HepG2 (cell line): ENCODE measurements at regions not wholly inside any gene's neighbourhood (a gene's known extent, or its start where the extent isn't known, plus 50 kb on each side); places are given as distances from the start of the nearest gene placed in this dataset.
"Not testable (repeated sequence)": the region's sequence is repeated elsewhere in the genome, so short reads cannot be mapped to it uniquely, and the experiment has no call there.

ENCODE experiments used
- ATAC-seq: fragments of 200-7000 bp; cut with Tn5 transposase; 3 replicates; pipeline ENCODE4 v1.9.1; 2020; ENCODE audit warnings: mild to moderate bottlenecking, moderate library complexity
- BruUV-seq: library from RNA; stranded (reverse); fragments of 400-500 nt; replicated peaks from 2 replicates; lab custom pipeline; 2021; lab: Mats Ljungman, UMichigan
- CTCF ChIA-PET: fragments of 300-600 bp; formaldehyde crosslinking; extraction: SDS; loops from one replicate; lab custom pipeline; 2021; ENCODE audit warnings: low total read pairs, inconsistent platforms, low intra/inter-chr PET ratio; lab: Yijun Ruan, JAX
- POLR2A ChIA-PET: fragments of 350-600 bp; sonication (Branson Sonifier 250); formaldehyde crosslinking; loops from one replicate; lab custom pipeline; 2020; ENCODE audit warnings: antibody characterized with exemption, inconsistent platforms; lab: Yijun Ruan, JAX
- DNase-seq: peaks from one replicate; pipeline ENCODE4 v3.0.0-alpha.2; 2015; ENCODE audit warnings: low spot score
- FAIRE-seq: peaks from 3 replicates; lab custom pipeline; 2011; peaks lifted over from hg19 to GRCh38; lab: Jason Lieb, UNC
- H2AFZ ChIP-seq: one replicate; pipeline ENCODE4 v1.6.1; 2011; ENCODE audit warnings: low read length, inconsistent platforms
- H3K27ac ChIP-seq: fragments of 300-600 bp; 3 replicates; pipeline ENCODE4 v1.8.0; 2011; ENCODE audit warnings: mixed run types, mild to moderate bottlenecking, mixed read lengths, low read length, inconsistent platforms; ENCODE audit not compliant: insufficient read depth; ENCODE audit errors: extremely low read length
- H3K27me3 ChIP-seq, 2 experiments: fragments of 200-600 bp in 1 of 2; 2 replicates in 1 of 2; 3 replicates in 1 of 2; pipeline versions ENCODE4 v1.6.0 to v1.8.0; 2011; ENCODE audit warnings: low read length in 2 of 2, mild to moderate bottlenecking in 2 of 2, moderate library complexity in 2 of 2, inconsistent platforms in 1 of 2; ENCODE audit not compliant: insufficient read depth in 2 of 2, control insufficient read depth in 1 of 2
- H3K36me3 ChIP-seq, 2 experiments: fragments of 200-600 bp in 1 of 2; replicated peaks in 1 of 2; 2 replicates in 1 of 2; 3 replicates in 1 of 2; pipeline versions ENCODE4 v1.5.1 to v1.8.0; 2011; ENCODE audit warnings: low read length in 2 of 2, inconsistent platforms in 1 of 2; ENCODE audit not compliant: insufficient read depth in 2 of 2, control insufficient read depth in 1 of 2
- H3K4me1 ChIP-seq: 2 replicates; pipeline ENCODE4 v1.5.1; 2012; ENCODE audit warnings: low read length, inconsistent platforms; ENCODE audit not compliant: insufficient read depth
- H3K4me2 ChIP-seq: 2 replicates; pipeline ENCODE4 v1.6.0; 2011; ENCODE audit warnings: low read depth, low read length, inconsistent platforms
- H3K4me3 ChIP-seq, 3 experiments: fragments of 200-600 bp in 1 of 3; sonication (generic), shearing (Covaris generic) in 1 of 3; replicated peaks in 1 of 3; 2 replicates each; pipeline ENCODE4 v1.5.1; 2011 to 2016; ENCODE audit warnings: low read length in 3 of 3, inconsistent platforms in 2 of 3, low read depth in 2 of 3, mild to moderate bottlenecking in 2 of 3, control low read depth in 1 of 3, mixed read lengths in 1 of 3; ENCODE audit not compliant: insufficient read depth in 1 of 3
- H3K79me2 ChIP-seq: one replicate; pipeline ENCODE4 v1.6.1; 2011; ENCODE audit warnings: low read length, inconsistent platforms; ENCODE audit not compliant: insufficient read depth
- H3K9ac ChIP-seq: 2 replicates; pipeline ENCODE4 v1.6.0; 2011; ENCODE audit warnings: mild to moderate bottlenecking, low read depth, low read length, inconsistent platforms; ENCODE audit not compliant: insufficient read depth
- H3K9me3 ChIP-seq: 2 replicates; pipeline ENCODE4 v1.5.1; 2012; ENCODE audit warnings: mild to moderate bottlenecking, low read length
- H4K20me1 ChIP-seq: 2 replicates; pipeline ENCODE4 v1.6.0; 2011; ENCODE audit warnings: inconsistent platforms, mild to moderate bottlenecking, low read length, moderate library complexity; ENCODE audit not compliant: insufficient read depth
- EEA1 ChIP-seq: sonication (generic); formaldehyde crosslinking; IDR thresholded peaks from 2 replicates; pipeline ENCODE4 v1.5.1; 2020; ENCODE audit warnings: mild to moderate bottlenecking, missing genetic modification reagents, borderline replicate concordance
- ISX ChIP-seq: sonication (generic); formaldehyde crosslinking; conservative IDR thresholded peaks from 2 replicates; pipeline ENCODE4 v1.5.0; 2020; ENCODE audit warnings: missing genetic modification reagents
- KLF12 ChIP-seq: sonication (generic); formaldehyde crosslinking; IDR thresholded peaks from 2 replicates; pipeline ENCODE4 v1.4.0; 2020; ENCODE audit warnings: missing genetic modification reagents, borderline replicate concordance
- MLLT10 ChIP-seq: sonication (generic); formaldehyde crosslinking; IDR thresholded peaks from 2 replicates; pipeline ENCODE4 v1.4.0; 2020; ENCODE audit warnings: missing genetic modification reagents
- TRAFD1 ChIP-seq: sonication (generic); formaldehyde crosslinking; IDR thresholded peaks from 2 replicates; pipeline ENCODE4 v1.5.1; 2020; ENCODE audit warnings: missing genetic modification reagents, mild to moderate bottlenecking, borderline replicate concordance
- U2AF2 ChIP-seq: fragments of 200-400 bp; formaldehyde crosslinking; IDR thresholded peaks from 2 replicates; pipeline ENCODE4 v1.6.1; 2017; ENCODE audit warnings: low read depth, mild to moderate bottlenecking, low read length
- ZNF570 ChIP-seq: sonication (generic); formaldehyde crosslinking; IDR thresholded peaks from 2 replicates; pipeline ENCODE4 v1.4.0; 2020; ENCODE audit warnings: mild to moderate bottlenecking, missing genetic modification reagents, borderline replicate concordance
- ZNF724P ChIP-seq: sonication (generic); formaldehyde crosslinking; IDR thresholded peaks from 2 replicates; pipeline ENCODE4 v1.8.0; 2022; ENCODE audit warnings: missing genetic modification reagents, borderline replicate concordance
- ZSCAN12 ChIP-seq: sonication (generic); formaldehyde crosslinking; IDR thresholded peaks from 2 replicates; pipeline ENCODE4 v1.9.0; 2021; ENCODE audit warnings: mild to moderate bottlenecking, missing genetic modification reagents
- ZSCAN21 ChIP-seq: sonication (generic); formaldehyde crosslinking; IDR thresholded peaks from 2 replicates; pipeline ENCODE4 v1.8.0; 2022; ENCODE audit warnings: mild to moderate bottlenecking, missing genetic modification reagents, moderate library complexity, borderline replicate concordance
- WGBS: methylation state at CpG from one replicate; pipeline ENCODE4 v1.1.6; 2017; ENCODE audit warnings: low lambda C conversion rate; 5-methylcytosine and 5-hydroxymethylcytosine counted together
- in situ Hi-C: cut with HindIII; loops from 2 replicates; pipeline ENCODE4 v1.10.0; 2017; ENCODE audit warnings: low pct_unique_long_range_greater_than_20kb; ENCODE audit not compliant: extremely low pct_ligation_motif_present
- intact Hi-C: fragments of 100-400 bp; cut with micrococcal nuclease; formaldehyde crosslinking; loops from one replicate; pipeline ENCODE4 v1.10.0; 2022; ENCODE audit not compliant: unreplicated experiment
- TF ChIP-seq, protein P1 (sequence below): sonication (generic); formaldehyde crosslinking; conservative IDR thresholded peaks from 2 replicates; pipeline ENCODE4 v1.5.0; 2020; ENCODE audit warnings: missing genetic modification reagents

- H3K4me3 ChIP-seq = no peak overlapping the region
- no TSS peak for BruUV-seq
- ChIA-PET CTCF (no interaction called here), POLR2A (no interaction called here)
- H3K27me3 ChIP-seq = no peaks in the 10 kb centered on the region
- WGBS = 58% methylated on average over 3 of the region's 3 CpGs
- ATAC-seq (no peak), FAIRE-seq (no peak), DNase-seq (no peak)
- no peaks in the 10 kb centered on the region for H3K79me2 ChIP-seq
- H3K27ac ChIP-seq = no peak overlapping the region
- no peaks in the 10 kb centered on the region for H3K9me3 ChIP-seq
- H3K4me2 ChIP-seq = no peak overlapping the region
- intact Hi-C loops = no loop called here
- H3K9ac ChIP-seq = no peak overlapping the region
- no peaks in the 10 kb centered on the region for H4K20me1 ChIP-seq
- H2AFZ ChIP-seq = no peak overlapping the region
- no peaks in the 10 kb centered on the region for H3K4me1 ChIP-seq
- H3K36me3 ChIP-seq = no peaks in the 10 kb centered on the region
- TF ChIP-seq MLLT10 (CRISPR knock-in tag) (no peak), ISX (CRISPR knock-in tag) (no peak), KLF12 (CRISPR knock-in tag) (no peak), ZNF724P (CRISPR knock-in tag) (no peak), ZSCAN21 (CRISPR knock-in tag) (no peak), TRAFD1 (CRISPR knock-in tag) (no peak), EEA1 (CRISPR knock-in tag) (no peak), U2AF2 (no peak), ZSCAN12 (no peak), ZNF570 (CRISPR knock-in tag) (no peak)
- TF ChIP-seq, protein P1, sequence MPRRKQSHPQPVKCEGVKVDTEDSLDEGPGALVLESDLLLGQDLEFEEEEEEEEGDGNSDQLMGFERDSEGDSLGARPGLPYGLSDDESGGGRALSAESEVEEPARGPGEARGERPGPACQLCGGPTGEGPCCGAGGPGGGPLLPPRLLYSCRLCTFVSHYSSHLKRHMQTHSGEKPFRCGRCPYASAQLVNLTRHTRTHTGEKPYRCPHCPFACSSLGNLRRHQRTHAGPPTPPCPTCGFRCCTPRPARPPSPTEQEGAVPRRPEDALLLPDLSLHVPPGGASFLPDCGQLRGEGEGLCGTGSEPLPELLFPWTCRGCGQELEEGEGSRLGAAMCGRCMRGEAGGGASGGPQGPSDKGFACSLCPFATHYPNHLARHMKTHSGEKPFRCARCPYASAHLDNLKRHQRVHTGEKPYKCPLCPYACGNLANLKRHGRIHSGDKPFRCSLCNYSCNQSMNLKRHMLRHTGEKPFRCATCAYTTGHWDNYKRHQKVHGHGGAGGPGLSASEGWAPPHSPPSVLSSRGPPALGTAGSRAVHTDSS (CRISPR knock-in tag) = no peak
- in situ Hi-C loops = no loop called here
Observed at GRCh38 chr18:38642711-38643110, 1077.1 kb upstream of the CELF4 start.

DNA sequence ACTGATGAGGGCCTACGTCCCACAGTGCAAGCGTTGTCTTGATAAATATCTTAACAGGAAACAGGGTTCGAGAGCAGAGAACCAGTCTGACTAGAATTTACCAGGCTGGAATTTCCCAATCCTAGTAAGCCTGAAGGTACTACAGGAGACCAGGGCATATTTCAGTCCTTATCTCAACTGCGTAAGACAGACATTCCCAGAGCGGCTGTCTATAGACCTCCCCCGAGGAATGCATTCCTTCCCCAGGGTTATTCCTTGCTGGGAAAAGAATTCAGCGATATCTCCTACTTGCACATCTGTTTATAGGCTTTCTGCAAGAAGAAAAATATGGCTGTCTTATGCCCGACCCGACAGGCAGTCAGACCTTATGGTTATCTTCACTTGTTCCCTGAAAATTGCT lies 1074.1 kb upstream of the CELF4 start:
- H3K9ac ChIP-seq, H4K20me1 ChIP-seq, H2AFZ ChIP-seq, POLR2A ChIA-PET, H3K79me2 ChIP-seq, BruUV-seq, H3K4me3 ChIP-seq, in situ Hi-C loops, FAIRE-seq, H3K4me2 ChIP-seq, H3K4me1 ChIP-seq, H3K27me3 ChIP-seq, H3K9me3 ChIP-seq, intact Hi-C loops, DNase-seq, H3K36me3 ChIP-seq, CTCF ChIA-PET, H3K27ac ChIP-seq, ATAC-seq: not testable (repeated sequence)
- WGBS = 13% methylated on average over 9 of the region's 9 CpGs
